Activated CD8-positive, alpha-beta memory T cell treated with anti-CD3 and anti-CD28 coated beads for 4 hours (primary cell): ENCODE measurements at regions not wholly inside any gene's neighbourhood (a gene's known extent, or its start where the extent isn't known, plus 50 kb on each side); places are given as distances from the start of the nearest gene placed in this dataset.

Experiments used
- DNase-seq, 2 donors: peaks; one replicate each; pipeline ENCODE4 v3.0.0-alpha.2; 2020; ENCODE audit warnings: low read depth in 2 of 2

DNA sequence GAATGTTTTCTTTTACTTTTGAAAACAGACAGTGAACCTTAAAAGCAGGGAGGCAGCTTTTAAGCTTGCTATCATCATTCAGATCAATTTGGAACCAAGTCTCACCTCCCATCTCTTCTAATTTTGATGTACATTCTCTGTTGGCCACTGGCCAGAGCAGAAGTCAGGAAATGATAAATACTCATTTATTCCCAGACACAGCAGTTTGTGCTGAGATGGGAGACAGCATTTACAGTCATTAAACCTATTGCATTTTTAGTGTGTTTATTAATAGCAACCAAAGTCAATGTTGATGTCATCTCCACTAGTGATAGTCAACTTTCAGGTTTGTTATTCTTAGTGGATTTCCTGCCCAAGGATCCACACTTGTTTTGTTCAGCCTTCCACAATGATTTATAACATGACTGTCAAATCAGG is 320.0 kb upstream of the ATP2B1 start:
- no peak for DNase-seq

DNA sequence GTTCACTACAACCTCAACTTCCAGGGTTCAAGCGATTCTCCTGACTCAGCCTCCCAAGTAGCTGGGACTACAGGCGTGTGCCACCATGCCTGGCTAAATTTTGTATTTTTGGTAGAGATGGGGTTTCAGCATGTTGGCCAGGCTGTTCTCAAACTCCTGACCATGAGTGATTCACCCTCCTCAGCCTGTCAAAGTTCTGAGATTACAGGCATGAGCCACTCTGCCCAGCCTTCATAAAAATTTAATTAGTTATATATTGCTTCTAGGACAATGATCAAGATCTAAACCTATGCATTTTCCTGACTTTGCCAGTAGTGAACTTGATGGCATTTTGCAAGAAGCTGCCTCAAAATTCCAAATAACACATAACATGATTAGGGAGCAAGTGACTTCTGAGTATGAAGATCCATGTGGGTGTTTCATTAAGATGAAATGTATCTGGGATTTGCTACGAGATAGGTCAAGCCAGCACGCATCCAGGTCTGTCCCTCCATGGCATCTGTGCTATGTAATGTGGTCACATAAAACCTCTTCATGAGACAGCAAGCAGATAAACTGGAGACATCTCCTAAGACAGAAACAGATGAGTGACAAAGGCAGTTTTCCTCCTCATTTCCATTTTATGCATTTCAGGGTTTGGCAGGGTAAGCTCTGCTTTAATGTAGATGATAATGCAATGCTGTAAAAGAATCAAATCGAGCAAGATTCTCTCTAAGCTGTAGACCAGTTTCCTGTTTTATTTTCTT is 319.4 kb upstream of the ATP2B1 start:
- no peak for DNase-seq

DNA sequence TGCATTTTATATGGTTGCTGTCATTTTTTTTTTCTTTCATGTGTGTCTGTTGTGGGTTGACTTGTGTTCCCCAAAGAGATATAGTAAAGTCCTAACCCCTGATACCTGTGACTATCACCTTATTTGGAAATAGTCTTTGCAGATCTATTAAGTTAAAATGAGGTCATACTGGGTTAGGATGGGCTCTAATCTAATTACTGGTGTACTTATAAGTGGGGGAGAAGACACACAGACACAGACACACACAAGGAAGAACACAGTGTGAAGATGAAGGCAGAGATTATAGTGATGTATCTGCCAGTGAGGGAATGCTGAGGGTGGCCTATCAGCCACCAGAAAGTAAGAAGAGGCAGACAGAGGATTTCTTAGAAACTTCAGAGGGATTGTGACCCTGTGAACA is 318.4 kb upstream of the ATP2B1 start:
- DNase-seq = no peak

DNA sequence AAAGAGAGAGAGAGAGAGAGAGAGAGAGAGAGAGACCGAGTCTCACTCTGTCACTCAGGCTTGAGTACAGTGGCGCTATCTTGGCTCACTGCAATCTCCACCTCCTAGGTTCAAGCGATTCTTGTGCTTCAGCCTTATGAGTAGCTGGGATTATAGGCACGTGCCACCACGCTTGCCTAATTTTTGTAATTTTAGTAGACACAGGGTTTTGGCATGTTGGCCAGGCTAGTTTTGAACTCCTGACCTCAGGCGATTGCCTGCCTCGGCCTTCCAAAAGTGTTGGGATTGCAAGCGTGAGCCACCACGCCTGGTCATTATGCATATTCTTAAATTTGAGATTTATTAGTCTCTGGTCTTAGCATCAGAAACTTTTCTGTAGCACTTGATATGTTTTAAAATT is 317.9 kb upstream of the ATP2B1 start:
- DNase-seq = no peak

DNA sequence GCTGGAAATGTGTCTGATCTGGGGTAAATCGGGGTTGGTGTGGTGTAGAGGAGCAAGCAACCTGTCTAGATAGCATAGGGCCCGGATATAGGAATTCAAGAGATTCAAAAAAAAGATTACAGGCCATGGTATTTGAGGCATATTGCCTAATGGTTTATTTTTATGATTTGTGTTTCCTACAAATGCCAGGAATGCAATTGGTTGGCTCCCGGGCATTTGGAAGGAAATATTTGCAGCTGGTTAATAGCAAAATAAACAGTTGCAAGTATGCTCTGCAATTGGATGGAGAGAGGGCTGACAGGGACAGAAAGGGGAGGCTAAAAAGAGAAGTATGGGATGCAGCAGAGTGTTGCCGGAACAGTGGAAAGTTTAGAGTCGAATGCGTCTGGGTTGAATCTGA is 315.6 kb upstream of the ATP2B1 start:
- no peak for DNase-seq

DNA sequence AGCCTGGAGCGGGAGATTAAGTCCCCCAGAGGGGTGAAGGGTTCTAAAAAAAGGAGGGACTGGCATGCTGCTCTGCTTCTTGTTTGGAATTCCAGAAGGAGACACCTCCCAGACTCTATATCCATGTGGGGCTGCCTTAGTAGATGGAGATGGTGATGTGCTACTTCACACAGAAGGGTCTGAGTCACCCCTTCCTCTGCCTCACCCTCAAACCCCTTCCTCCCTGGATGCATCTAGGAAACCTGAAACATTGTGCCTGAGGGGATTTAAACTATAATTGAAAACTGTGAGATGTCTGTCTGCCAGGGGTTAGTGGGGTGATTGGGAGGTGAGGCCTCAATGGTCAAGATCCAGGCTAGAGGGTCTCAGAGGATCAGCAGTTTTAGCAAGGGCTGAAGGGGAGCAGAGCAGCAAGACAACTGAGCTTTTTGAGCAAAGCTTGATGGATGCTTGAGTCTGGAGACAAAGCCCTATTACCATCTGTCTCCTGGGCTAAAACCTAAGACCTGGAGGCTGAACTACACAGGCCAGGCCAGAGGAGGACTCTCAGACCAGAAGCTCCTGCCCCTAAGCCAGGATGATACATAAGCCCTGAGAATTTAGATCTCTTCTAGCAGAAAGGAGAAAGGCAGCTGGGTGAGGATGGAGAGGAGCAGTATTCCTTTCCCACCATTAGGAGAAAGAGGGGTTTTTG is 314.7 kb upstream of the ATP2B1 start:
- DNase-seq = no peak

DNA sequence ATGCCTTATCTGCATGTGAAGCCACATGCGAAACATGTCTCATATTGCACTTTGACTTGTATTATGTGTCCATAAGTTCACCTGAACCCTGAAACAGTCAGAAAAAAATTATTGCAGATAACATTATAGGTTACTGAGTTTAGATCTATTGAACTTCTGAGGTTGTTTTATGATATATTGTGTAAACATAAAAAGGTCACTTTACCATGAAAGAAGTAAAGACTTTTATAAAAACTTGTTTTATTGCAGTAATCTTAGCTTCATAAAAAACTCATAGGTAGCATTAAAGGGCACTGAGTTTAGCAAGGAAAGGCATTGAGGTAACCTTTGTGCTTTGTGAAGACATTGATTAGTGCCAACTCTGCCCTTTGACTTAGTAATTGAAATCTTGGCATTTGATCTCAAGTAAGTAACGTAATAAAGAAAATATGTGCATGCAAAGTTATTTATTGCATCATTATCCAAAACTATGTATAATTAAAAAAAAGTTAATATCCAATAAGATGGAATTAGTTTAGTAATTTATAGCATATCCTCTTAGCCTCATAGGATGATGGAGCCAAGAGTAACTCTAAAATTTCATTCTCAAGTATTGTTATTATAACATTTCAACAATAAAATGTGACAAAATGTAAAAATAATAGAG is 313.3 kb upstream of the ATP2B1 start:
- no peak for DNase-seq

DNA sequence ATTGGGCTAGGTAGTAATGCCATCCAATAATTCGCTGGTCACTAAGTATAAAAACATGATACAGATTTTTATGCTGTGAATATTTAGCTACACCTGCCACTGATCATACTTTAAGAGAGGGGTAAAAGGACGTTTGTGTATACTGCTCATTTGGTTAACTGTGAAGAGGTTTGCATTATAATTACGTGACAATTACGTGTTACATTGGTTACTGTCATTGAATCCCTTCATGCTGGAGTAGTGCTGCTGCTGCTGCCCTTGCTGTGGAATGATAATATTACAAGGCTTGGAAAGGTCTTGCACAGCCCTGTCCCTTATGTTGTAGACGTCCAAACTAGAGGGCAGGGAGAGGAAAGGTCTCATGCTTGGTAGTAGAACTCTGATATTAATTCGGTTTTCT is 312.2 kb upstream of the ATP2B1 start:
- DNase-seq = no peak

DNA sequence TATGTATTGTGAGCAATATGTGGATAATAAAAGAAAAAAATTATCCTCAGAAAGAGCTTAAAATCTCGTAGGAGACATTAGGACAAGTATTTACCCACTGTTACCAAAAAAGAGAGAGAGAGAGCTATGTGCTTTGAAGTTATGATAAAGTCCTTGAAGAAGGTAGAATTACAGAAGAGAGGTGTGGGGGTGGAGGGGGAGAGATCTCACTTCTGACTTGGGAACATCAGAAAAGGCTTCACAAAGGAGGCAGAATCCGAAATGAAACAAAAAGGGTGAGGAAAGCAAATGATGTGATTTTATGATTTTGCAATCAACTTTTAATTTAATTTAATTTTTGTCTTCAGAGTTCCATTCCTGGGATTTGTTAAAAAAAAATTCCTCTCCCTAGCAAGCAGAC is 311.8 kb upstream of the ATP2B1 start:
- no peak for DNase-seq

DNA sequence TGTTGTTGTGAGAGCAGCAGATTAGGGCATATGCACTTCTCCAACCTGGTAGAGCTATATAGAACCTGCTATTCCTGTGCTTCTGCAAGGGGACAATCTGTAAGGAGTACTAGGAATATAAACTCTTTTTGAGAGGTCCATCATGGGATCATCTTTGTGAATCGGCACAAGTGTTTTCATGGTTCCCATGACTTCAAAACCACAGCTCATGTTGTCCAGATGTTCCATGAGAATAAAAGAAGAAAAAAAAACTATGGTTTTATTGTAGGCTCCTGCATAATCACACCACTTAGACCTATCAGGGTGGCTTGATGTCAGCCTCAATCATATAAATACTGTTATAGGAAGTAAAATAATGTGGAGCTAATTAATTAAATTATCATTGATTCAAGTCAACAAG is 311.4 kb upstream of the ATP2B1 start:
- DNase-seq = no peak

DNA sequence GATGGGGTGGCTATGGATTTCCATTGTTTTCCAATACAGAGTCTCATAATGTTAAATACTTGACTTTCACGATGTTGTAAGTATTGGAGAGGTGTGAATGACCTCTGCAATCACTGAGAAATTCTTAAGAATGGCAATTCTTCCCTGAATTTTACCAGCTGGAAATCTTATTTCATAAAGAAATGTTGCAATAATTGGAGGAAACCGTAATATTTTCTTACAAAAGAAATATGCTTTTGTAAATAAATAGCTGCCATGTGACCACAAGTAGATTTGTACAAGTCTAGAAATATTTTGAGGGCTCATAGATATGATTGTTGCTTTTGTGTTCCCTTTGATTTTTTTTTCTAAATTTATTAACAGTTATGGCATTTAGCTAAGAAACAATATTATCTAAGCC is 308.7 kb upstream of the ATP2B1 start:
- DNase-seq = no peak

DNA sequence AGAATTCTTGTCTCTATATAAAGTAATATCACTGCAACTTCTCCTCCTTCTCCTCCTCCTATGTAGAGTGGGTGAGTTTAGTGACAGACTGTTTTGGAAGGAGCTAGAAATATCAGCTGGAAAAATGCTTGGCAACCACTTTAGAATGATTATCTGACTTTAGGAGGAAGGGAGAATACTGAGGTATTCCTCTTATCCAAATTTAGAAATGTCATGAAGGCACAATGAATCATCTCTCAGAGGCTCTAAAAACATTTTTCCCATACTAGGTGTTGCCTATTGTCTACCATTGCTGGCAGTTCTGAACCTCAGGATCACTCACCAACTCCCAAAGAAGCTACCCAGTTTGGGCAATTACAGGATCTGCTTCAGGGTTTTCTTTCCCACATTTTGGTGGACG is 306.6 kb upstream of the ATP2B1 start:
- no peak for DNase-seq

DNA sequence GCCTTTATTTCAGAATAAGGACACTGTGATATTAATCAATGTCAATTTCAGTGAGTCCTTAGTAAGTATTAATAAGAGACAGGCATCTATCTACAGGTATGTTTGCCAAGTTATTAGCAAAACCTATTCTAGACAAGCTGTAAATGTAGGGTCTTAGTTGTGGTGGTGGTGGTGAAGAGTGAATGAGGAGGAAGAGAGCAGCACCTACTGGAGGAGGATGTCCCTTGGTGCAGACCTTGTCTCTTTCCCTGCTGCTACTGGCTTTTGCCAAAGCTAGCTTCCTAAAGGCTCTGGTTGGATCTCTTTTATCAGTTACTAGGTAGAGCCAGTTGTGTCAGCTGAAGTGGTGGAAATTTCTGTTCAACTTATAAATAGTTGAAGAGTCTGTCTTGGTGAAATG is 304.8 kb upstream of the ATP2B1 start:
- no peak for DNase-seq

DNA sequence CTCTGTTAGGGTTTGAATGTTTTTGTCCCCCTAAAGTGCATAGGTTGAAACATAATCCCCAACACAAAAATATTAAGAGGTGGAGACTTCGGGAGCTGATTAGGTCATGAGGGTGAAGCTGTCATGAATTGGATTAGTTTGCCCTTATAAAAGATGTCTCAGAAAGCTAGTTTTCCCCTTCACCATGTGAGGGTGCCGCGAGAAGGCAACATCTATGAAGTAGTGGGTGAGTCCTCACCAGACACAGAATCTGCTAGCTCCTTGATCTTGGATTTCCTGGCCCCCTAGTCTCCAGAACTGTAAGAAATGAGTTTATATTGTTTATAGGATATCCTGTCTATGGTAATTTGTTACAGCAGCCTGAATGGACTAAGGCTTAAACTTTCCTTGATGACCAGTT is 301.5 kb upstream of the ATP2B1 start:
- DNase-seq = no peak

DNA sequence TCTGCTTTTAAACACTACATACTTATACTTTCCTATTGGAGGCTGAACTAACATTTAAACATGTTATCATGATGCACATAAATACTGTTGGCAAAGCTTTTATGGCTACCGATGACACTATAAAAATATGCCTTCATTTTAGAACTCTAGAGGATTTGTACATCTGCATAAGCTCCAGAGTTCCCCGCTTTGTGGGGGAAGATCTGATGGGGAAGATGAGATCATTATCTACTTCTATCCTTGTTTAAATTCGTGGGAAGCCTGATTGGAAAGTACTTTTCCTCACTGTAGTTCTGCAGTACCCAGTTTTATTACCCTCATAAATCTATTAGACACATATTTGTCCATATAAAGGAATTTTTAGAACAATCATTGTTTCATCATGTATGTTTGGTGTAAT is 299.6 kb upstream of the ATP2B1 start:
- DNase-seq = no peak

DNA sequence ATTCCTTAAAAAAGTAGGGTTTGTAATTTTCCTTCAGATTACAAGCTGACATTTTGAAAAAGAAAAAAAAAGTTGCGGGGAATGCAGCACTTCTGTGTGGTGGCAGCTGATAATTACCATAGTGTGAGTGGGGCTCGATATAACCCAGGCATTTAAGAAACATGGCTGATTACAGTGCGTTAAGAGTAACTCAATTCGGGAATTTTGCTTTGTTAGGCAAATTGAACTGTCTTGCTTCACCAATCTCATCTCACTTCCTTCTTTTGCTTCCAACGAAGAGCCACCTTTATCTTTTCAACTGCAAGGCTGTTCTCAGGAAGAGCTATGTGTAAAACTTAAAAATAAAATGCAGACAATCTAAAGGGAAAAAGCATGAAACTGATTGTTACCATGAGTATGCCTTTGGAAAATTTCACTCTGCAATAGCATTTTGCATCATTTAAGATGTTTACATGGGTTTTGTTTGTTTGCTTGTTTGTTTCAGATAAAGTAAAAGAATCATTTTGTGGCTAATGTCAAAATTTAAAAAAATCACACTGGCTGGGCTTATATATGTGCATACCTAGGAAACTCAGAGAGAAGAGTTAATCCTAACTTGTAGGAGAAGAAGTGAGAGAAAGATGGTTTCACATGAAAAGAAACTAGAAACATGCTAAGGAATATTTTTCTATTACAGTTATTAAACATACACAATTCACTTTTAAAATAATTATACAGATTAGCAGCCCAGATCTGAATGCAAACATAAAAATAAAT is 295.9 kb upstream of the ATP2B1 start:
- no peak for DNase-seq

DNA sequence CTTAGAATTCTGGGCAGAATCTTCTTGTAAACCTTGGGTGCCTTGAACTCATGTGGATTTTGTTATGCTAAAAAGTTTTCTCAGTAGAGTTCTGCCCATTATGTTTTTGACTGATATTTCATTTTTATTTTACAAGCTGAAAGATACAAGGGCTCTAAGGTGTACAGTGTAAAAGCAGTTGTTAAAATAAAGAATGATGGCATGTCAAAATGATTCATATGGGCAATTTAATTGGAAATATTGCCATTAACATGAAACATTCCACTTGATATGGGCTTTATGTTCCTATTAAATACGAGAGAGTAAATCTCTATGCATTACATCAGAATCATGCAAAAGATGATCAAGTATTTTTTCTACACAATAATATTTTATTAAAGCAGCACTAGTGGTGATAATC is 295.1 kb upstream of the ATP2B1 start:
- DNase-seq = no peak

DNA sequence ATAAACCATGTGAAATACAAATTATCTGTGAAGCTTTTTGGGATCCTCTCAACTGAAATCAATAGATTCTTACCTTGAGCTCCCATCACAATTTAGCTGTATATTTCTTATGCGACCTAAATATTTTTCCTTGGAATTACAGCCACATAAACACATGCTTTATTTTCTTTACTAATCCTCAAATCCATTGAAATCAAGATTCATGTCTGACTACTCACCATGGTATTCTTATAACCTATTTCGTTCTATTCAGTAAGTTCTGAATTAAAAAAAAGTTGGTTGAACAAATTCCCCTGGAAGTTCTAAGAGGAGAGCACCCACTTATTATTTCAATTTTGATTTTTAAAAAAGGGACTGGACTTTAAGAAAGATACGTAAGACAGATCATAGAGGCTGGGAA is 292.1 kb upstream of the ATP2B1 start:
- DNase-seq = no peak

DNA sequence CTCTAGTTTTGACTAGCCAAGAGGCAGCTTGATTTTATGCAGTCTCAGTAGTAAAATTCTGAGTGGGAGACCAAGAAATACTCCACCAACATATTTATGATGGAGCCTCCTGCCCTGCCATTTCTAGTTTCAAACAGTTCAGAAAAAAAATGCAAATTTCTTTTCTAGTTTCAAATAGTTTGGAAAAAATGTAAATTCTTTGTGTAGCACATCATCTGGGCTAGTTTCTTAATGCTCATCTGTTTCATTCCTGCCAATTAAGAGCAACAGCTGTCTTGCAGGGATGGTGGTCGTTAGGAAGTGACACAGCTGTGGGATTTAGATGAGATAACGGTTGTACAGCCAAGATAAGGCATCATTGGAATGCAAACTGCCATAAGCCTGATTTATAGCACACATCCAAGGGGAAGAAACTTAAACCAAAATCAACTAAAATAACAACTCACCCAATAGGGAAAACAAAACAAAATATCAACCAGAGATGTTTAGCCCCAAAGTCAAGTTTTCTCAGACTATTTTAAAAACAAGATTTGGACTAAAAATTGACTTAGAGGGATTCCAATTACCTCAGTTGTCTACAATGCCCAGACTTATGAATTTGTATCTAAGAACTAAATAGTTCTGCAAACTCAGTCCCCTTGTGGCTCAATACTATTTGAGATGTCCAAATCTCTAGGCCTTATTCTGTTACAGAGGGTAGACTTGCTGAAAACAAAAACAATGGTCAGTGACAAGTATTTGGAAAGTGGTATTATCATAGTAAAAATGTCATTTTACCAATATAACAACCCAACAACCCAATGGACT is 291.3 kb upstream of the ATP2B1 start:
- no peak for DNase-seq

DNA sequence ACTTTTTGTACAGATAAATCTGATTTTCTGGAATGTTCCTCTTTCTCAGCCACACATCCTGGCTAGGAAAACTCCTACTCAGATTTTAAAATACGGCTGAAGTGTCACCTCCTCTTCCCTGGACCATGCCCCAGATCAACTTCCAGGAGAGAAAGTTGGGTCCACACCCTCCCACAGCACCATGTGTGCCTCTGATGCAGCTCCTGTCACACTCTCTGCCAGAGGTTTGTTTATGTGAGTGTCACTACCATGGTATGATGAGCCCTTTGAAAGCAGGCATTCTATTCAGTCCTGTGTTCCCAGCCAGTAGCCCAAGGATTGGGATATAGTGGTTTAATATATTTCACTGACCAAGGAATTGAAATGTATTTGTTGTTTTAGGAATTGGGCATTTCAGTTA is 287.2 kb upstream of the ATP2B1 start:
- no peak for DNase-seq

DNA sequence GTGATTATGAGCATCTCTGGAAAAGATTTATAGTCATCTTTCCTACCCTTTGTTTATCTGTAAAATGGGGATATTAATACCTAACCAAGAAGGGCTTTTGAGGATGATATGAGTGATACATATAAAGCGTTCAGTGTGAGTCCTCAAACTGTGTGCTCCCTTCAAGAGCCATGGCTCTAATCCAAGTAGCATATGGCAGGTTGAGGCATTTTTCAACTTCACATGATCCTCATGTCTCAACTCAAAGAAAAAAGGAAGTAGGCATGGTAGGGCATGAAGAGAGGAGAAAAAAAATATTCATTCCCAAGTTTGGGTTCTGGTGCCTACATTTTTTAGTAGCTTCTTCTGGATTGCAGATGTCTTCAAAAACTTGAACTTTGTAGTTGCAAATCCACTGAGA is 286.3 kb upstream of the ATP2B1 start:
- no peak for DNase-seq

DNA sequence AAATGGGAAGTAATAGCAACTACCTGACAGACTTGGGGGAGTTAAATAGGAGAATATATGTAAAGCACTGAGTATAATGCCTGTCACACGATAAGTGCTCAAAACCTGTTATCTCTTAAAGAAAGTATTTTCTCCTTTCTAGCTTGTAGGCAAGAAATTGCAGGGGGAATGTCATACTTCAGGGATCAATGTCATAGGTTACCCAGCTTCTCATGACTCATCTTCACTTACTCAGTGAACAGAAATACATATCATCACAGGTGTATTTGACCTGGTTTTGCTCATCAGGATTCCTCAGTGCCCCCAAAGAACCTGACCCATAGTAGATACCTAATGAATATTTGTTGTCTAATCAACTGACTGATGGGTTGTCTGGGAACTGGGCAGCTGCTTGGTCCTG is 285.0 kb upstream of the ATP2B1 start:
- no peak for DNase-seq
